Endothelial cell of umbilical vein (primary cell): ENCODE measurements at regions not wholly inside any gene's neighbourhood (a gene's known extent, or its start where the extent isn't known, plus 50 kb on each side); places are given as distances from the start of the nearest gene placed in this dataset.
"Not testable (repeated sequence)": the region's sequence is repeated elsewhere in the genome, so short reads cannot be mapped to it uniquely, and the experiment has no call there.

ENCODE experiments used
- CTCF ChIP-seq, 2 donors: IDR thresholded peaks; 1 replicate in 1 of 2; 2 replicates in 1 of 2; pipeline ENCODE4 v1.5.1; 2011; ENCODE audit warnings: low read length in 2 of 2, mild to moderate bottlenecking in 2 of 2, moderate library complexity in 2 of 2, control low read depth in 1 of 2, inconsistent platforms in 1 of 2, low read depth in 1 of 2; ENCODE audit not compliant: insufficient read depth in 1 of 2; ENCODE audit errors: extremely low read depth in 1 of 2
- EZH2 ChIP-seq: IDR thresholded peaks from 2 replicates; pipeline ENCODE4 v1.6.1; 2012; ENCODE audit warnings: borderline replicate concordance, low read depth, mild to moderate bottlenecking, moderate library complexity, low read length, inconsistent platforms; ENCODE audit not compliant: severe bottlenecking
- FOS ChIP-seq: IDR thresholded peaks from 2 replicates; pipeline ENCODE4 v1.6.1; 2011; ENCODE audit warnings: mild to moderate bottlenecking, low read length, moderate library complexity, borderline replicate concordance; ENCODE audit not compliant: insufficient read depth
- MAX ChIP-seq: IDR thresholded peaks from 2 replicates; pipeline ENCODE4 v1.6.1; 2011; ENCODE audit not compliant: insufficient read depth, insufficient read length
- MYC ChIP-seq: IDR thresholded peaks from one replicate; pipeline ENCODE4 v1.6.1; 2011; ENCODE audit warnings: mild to moderate bottlenecking, low read depth, low read length
- POLR2A ChIP-seq: IDR thresholded peaks from 2 replicates; pipeline ENCODE4 v1.6.1; 2012; ENCODE audit warnings: low read depth, mild to moderate bottlenecking, control low read depth, low read length
- POLR2AphosphoS5 ChIP-seq: IDR thresholded peaks from 2 replicates; pipeline ENCODE4 v1.6.1; 2012; ENCODE audit warnings: low read depth, mild to moderate bottlenecking, control low read depth, low read length, moderate library complexity; ENCODE audit not compliant: insufficient read depth

GRCh38 chr20:17861620-17862019, 107.0 kb downstream of the SNX5 start:
- TF ChIP-seq CTCF (IDR thresholded peaks at IDR 0.05; ENCODE audit: extremely low read depth in 1 of 2, insufficient read depth in 1 of 2, low read depth in 1 of 2, low read length in 2 of 2); EZH2; MYC; MAX; POLR2A; POLR2AphosphoS5; FOS: not testable (repeated sequence)
